GM10266 (cell line): ENCODE measurements at regions not wholly inside any gene's neighbourhood (a gene's known extent, or its start where the extent isn't known, plus 50 kb on each side); places are given as distances from the start of the nearest gene placed in this dataset.

Source experiments
- DNase-seq: peaks from one replicate; pipeline ENCODE4 v3.0.0; 2012; ENCODE audit errors: extremely low spot score
- TF ChIP-seq, protein P1 (sequence below): IDR thresholded peaks from 2 replicates; pipeline ENCODE4 v1.5.1; 2012; ENCODE audit warnings: mild to moderate bottlenecking, low read depth; ENCODE audit not compliant: control insufficient read depth, insufficient read depth; ENCODE audit errors: missing control alignments

GRCh38 chr20:6407163-6407562 lies 284.3 kb upstream of the FERMT1 start:
- TF ChIP-seq, protein P1, sequence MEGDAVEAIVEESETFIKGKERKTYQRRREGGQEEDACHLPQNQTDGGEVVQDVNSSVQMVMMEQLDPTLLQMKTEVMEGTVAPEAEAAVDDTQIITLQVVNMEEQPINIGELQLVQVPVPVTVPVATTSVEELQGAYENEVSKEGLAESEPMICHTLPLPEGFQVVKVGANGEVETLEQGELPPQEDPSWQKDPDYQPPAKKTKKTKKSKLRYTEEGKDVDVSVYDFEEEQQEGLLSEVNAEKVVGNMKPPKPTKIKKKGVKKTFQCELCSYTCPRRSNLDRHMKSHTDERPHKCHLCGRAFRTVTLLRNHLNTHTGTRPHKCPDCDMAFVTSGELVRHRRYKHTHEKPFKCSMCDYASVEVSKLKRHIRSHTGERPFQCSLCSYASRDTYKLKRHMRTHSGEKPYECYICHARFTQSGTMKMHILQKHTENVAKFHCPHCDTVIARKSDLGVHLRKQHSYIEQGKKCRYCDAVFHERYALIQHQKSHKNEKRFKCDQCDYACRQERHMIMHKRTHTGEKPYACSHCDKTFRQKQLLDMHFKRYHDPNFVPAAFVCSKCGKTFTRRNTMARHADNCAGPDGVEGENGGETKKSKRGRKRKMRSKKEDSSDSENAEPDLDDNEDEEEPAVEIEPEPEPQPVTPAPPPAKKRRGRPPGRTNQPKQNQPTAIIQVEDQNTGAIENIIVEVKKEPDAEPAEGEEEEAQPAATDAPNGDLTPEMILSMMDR = no peak
- DNase-seq = no peak

- no peak for DNase-seq
- TF ChIP-seq, protein P1 = no peak
Observed at GRCh38 chr20:6401893-6402557, 279.2 kb upstream of the FERMT1 start.

DNA sequence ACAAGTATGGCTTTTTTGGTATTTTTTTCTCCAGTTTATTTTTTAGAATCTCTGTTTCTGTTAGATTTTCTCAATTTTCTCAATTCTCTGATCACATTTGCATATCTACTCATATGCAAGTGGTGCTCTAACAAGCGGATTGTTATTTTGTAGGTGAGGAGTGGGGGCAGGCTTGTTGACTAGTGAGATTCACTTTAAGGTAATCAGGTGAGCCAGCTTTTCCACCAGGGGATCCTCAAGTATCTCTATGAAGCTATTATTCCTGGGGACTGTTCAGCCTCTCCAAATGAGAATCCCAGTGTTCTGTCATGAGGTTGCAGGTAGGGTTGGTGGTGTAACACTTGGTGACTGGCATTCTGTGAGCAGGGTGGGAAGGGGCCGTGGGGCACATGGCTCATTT lies 274.3 kb upstream of the FERMT1 start:
- TF ChIP-seq, protein P1 = no peak
- no peak for DNase-seq

DNA sequence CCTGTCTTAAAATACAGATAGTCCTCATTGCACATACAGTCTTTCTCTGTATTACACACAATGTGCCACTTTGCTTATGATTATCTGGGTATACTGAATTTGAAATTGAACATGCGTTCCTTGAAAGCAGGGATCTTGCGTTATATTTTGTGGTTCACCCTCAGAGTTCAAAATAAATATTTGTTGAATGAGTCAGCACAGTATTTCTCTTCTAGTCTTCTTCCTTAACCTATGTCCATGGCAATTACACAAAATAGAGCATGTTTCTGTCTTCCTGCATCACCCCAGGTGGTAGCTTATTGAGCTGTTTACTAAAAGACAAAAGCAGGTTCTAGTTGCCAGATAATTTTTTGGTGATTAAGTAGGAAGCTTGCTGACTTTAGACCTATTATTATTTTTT lies 272.9 kb upstream of the FERMT1 start:
- no peak for DNase-seq
- TF ChIP-seq, protein P1 = no peak

DNA sequence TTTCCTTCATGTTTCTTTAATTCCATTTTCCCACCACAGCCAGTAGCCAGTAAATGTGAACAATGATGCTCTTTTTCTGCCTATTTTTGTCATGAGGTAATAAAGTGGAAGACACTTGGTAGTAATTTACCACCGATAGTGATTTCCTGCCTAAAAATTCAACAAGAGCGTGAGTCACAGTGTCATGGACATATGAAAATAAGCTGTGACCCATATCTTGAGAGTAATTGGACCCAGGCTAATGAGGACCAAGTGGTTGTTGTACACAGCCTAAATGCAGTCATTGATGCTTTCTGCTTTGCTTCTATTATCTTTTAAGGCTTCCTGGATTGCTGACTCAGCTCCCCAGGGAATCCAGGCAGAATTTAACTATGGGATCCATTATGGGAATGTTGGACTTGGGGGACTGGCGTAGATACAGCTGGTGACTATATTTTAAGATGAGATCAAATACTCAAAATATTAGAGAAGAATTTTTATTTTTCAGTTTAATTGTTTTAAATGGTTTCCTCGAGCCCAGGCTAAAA lies 265.9 kb upstream of the FERMT1 start:
- no peak for DNase-seq
- TF ChIP-seq, protein P1 = no peak

GRCh38 chr20:6384956-6385486 lies 262.2 kb upstream of the FERMT1 start:
- DNase-seq = no peak
- TF ChIP-seq, protein P1 = no peak

DNA sequence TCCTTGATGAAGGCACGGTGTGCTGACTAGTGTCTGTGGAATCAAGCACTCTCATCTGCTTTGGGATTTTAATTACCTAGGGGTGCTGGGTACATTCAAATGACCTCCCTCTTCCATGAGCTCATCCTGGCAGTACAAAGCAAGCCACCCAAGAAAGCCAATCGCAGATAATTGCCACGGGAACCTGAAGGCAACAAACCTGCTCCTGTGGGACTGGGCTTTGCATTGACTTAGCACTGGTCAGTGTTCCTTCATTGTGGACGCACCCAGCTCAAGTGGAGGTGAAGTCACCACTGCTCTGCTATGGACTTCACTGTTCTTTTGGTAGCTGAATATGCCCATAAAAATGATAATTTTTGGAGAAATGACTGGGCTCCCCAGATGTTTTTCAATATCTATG lies 261.6 kb upstream of the FERMT1 start:
- TF ChIP-seq, protein P1 = no peak
- no peak for DNase-seq
